HL-60 (cell line): ENCODE measurements at regions not wholly inside any gene's neighbourhood (a gene's known extent, or its start where the extent isn't known, plus 50 kb on each side); places are given as distances from the start of the nearest gene placed in this dataset.

Experiments used
- DNase-seq, 2 experiments: peaks; one replicate each; pipeline ENCODE4 v3.0.0-alpha.2; 2010 to 2020; ENCODE audit warnings: low read depth in 1 of 2, low spot score in 1 of 2
- H3K27ac ChIP-seq: fragments of 250-450 bp; sonication (Bioruptor Pico); replicated peaks from 2 replicates; pipeline ENCODE4 v1.5.1; 2020; ENCODE audit warnings: mild to moderate bottlenecking, moderate library complexity
- H3K27me3 ChIP-seq: fragments of 250-450 bp; sonication (Bioruptor Pico); 2 replicates; pipeline ENCODE4 v1.5.1; 2021; ENCODE audit warnings: mild to moderate bottlenecking, moderate library complexity; ENCODE audit not compliant: insufficient read depth, poor library complexity, severe bottlenecking
- H3K4me3 ChIP-seq: replicated peaks from 2 replicates; pipeline ENCODE4 v1.5.1; 2011; ENCODE audit warnings: mild to moderate bottlenecking, control low read depth, low read length; ENCODE audit not compliant: insufficient read depth
- GABPA ChIP-seq: IDR thresholded peaks from 2 replicates; pipeline ENCODE4 v1.6.1; 2012; ENCODE audit warnings: low read depth
- POLR2AphosphoS5 ChIP-seq: IDR thresholded peaks from 2 replicates; pipeline ENCODE4 v1.6.1; 2012; ENCODE audit warnings: low read depth
- SPI1 ChIP-seq: IDR thresholded peaks from 2 replicates; pipeline ENCODE4 v1.6.1; 2012; ENCODE audit warnings: low read depth, mild to moderate bottlenecking, borderline replicate concordance
- TF ChIP-seq, protein P1 (sequence below): IDR thresholded peaks from one replicate; pipeline ENCODE4 v1.5.1; 2011; ENCODE audit warnings: low read length, control low read depth, inconsistent platforms; ENCODE audit not compliant: insufficient read depth
- TF ChIP-seq, protein P2 (sequence below): IDR thresholded peaks from 2 replicates; pipeline ENCODE4 v1.6.1; 2012; ENCODE audit warnings: low read depth; ENCODE audit not compliant: insufficient replicate concordance

DNA sequence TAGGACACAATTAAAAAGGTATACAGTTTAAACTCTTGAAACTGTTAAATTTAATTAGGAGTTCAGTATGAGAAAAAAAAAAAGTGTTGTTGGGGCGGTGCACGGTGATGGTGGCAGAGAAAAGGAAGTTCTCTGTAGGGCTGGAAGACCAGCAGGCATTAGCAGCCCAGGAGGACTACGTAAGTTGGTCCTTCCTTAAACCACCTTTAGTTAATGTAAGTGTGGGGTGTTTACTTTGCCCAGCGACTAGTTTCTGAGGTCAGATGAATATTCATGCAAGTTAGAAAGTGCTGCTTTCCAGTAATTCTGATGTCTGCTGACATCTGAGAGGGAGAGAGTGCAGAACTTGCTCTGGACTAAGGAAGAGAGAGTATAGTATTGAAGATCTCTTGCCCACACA is 54.9 kb downstream of the NKX2-1 start:
- TF ChIP-seq, protein P1, sequence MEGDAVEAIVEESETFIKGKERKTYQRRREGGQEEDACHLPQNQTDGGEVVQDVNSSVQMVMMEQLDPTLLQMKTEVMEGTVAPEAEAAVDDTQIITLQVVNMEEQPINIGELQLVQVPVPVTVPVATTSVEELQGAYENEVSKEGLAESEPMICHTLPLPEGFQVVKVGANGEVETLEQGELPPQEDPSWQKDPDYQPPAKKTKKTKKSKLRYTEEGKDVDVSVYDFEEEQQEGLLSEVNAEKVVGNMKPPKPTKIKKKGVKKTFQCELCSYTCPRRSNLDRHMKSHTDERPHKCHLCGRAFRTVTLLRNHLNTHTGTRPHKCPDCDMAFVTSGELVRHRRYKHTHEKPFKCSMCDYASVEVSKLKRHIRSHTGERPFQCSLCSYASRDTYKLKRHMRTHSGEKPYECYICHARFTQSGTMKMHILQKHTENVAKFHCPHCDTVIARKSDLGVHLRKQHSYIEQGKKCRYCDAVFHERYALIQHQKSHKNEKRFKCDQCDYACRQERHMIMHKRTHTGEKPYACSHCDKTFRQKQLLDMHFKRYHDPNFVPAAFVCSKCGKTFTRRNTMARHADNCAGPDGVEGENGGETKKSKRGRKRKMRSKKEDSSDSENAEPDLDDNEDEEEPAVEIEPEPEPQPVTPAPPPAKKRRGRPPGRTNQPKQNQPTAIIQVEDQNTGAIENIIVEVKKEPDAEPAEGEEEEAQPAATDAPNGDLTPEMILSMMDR = no peak
- TF ChIP-seq POLR2AphosphoS5 = no peak
- DNase-seq = no peak
- Histone ChIP-seq H3K27me3 (peaks cover 2% of the 10 kb centered on the region), H3K4me3 (no peak overlapping the region), H3K27ac (no peak overlapping the region)

DNA sequence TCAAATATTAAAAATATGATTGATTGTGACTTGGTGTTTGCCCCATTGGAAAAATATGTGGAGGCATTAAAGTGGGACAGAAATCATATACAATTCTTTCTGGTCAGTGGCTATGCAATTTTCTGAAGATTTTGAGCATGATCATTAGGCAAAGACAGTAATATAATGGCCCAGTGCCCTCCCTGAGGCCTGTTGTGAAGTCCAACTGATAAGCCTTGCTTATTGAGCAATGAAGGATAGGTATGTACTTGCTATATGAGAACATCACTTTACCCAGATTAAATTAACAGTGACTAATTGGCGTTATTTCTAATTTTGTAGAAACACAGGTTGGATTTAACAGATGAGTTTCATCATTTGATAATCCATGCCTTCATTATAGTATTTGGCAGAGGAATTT is 57.1 kb downstream of the NKX2-1 start:
- no peak overlapping the region for H3K27ac ChIP-seq
- H3K4me3 ChIP-seq = no peak overlapping the region
- no peak for TF ChIP-seq POLR2AphosphoS5
- TF ChIP-seq, protein P2, sequence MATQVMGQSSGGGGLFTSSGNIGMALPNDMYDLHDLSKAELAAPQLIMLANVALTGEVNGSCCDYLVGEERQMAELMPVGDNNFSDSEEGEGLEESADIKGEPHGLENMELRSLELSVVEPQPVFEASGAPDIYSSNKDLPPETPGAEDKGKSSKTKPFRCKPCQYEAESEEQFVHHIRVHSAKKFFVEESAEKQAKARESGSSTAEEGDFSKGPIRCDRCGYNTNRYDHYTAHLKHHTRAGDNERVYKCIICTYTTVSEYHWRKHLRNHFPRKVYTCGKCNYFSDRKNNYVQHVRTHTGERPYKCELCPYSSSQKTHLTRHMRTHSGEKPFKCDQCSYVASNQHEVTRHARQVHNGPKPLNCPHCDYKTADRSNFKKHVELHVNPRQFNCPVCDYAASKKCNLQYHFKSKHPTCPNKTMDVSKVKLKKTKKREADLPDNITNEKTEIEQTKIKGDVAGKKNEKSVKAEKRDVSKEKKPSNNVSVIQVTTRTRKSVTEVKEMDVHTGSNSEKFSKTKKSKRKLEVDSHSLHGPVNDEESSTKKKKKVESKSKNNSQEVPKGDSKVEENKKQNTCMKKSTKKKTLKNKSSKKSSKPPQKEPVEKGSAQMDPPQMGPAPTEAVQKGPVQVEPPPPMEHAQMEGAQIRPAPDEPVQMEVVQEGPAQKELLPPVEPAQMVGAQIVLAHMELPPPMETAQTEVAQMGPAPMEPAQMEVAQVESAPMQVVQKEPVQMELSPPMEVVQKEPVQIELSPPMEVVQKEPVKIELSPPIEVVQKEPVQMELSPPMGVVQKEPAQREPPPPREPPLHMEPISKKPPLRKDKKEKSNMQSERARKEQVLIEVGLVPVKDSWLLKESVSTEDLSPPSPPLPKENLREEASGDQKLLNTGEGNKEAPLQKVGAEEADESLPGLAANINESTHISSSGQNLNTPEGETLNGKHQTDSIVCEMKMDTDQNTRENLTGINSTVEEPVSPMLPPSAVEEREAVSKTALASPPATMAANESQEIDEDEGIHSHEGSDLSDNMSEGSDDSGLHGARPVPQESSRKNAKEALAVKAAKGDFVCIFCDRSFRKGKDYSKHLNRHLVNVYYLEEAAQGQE = no peak
- no peak for TF ChIP-seq SPI1
- TF ChIP-seq GABPA = no peak
- TF ChIP-seq, protein P1 = no peak
- H3K27me3 ChIP-seq = no peaks in the 10 kb centered on the region
- DNase-seq = no peak

DNA sequence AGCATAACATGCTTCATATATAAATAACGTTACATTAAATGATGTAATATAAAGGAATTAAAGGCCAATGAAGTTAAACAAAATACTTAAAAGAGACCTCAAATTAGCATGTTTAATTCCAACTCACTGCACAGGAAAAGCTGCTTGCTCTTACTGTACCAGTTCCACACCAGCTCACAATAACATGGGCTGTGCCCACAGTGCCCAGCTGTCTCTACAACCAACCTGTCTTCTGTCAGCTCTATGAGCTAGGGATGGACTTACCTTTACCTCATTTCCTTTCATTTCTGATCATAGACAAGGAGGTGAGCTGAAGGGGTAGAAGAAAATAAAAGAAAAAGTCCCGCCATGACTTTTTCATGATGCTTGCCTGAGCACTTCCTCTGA is 64.8 kb downstream of the NKX2-1 start:
- DNase-seq = no peak
- Histone ChIP-seq H3K4me3 (no peak overlapping the region), H3K27ac (no peak overlapping the region), H3K27me3 (no peaks in the 10 kb centered on the region)
- TF ChIP-seq POLR2AphosphoS5 = no peak
- TF ChIP-seq, protein P2 = no peak
- TF ChIP-seq, protein P1 = no peak
- TF ChIP-seq SPI1 = no peak
- TF ChIP-seq GABPA = no peak

DNA sequence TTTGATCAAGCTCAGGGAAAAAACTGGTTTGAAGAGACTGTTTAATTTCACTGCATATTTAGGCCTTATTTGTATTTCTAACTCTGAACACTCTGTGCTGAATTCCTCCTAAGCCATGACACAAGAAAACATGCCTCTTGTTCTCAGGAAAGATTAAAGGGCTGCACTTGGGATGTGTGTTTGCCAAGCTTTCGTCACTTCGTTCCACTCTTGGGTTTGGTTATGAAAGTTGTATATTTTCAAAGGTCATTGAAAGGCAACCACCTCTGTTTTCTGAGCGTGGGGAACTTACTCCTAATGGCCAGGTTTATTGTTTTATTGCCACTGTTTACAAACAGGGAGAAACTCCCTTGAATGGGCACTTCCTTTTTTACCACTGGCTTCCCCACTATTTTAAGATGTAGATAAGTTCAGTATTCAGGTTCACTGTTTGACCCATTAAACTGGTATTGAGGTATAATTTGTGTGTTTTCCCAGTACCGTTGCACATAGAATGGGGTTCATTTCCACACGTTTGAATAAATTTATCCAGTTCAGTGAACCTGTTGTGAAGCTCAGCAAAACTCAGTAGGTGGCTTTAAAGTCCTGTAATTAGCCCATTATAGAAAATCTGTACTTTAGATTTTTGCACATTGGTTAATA is 65.3 kb downstream of the NKX2-1 start:
- DNase-seq = no peak
- no peak for TF ChIP-seq POLR2AphosphoS5
- TF ChIP-seq SPI1 = peak; percentile 47; the same call in 1 of the 2 replicates
- TF ChIP-seq GABPA = no peak
- H3K4me3 ChIP-seq = no peak overlapping the region

More for the DNA sequence above, 65.3 kb downstream of the NKX2-1 start:
- Histone ChIP-seq H3K27me3 (no peaks in the 10 kb centered on the region), H3K27ac (no peak overlapping the region)
